ENCODE measurements at regions not wholly inside any gene's neighbourhood (a gene's known extent, or its start where the extent isn't known, plus 50 kb on each side); places are given as distances from the start of the nearest gene placed in this dataset.

DNA sequence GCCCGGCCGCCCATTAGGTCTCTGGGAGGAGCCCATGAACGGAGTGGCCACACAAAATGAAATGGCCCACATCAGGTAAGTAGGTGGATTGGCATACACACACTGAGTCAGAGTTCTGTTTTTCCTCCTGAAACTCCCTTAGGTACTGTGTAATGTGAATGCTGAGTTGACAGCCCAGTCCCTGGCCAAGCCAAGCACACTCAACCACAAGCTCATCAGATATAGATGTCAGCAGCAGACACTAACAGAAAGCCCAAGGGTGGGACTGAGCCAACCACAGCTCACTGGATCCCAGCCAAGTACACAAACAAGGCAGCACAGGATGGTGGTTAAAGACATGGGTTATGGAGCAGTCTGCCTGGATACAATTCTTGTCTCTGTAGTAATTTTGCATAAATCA lies 403.4 kb downstream of the GJA1 start:
- TF ChIP-seq, protein P1, sequence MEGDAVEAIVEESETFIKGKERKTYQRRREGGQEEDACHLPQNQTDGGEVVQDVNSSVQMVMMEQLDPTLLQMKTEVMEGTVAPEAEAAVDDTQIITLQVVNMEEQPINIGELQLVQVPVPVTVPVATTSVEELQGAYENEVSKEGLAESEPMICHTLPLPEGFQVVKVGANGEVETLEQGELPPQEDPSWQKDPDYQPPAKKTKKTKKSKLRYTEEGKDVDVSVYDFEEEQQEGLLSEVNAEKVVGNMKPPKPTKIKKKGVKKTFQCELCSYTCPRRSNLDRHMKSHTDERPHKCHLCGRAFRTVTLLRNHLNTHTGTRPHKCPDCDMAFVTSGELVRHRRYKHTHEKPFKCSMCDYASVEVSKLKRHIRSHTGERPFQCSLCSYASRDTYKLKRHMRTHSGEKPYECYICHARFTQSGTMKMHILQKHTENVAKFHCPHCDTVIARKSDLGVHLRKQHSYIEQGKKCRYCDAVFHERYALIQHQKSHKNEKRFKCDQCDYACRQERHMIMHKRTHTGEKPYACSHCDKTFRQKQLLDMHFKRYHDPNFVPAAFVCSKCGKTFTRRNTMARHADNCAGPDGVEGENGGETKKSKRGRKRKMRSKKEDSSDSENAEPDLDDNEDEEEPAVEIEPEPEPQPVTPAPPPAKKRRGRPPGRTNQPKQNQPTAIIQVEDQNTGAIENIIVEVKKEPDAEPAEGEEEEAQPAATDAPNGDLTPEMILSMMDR (IDR thresholded peaks at IDR 0.05), result no peak
- no peak for TF ChIP-seq POLR2A (IDR thresholded peaks at IDR 0.05)
- TF ChIP-seq POLR2AphosphoS5 (IDR thresholded peaks at IDR 0.05; ENCODE audit: insufficient read depth in 1 of 2, low read depth in 1 of 2), result no peak

All from vagina (tissue), 2 donors.